Hepatocyte (in vitro differentiated cells): ENCODE measurements at regions not wholly inside any gene's neighbourhood (a gene's known extent, or its start where the extent isn't known, plus 50 kb on each side); places are given as distances from the start of the nearest gene placed in this dataset.
"Not testable (repeated sequence)": the region's sequence is repeated elsewhere in the genome, so short reads cannot be mapped to it uniquely, and the experiment has no call there.

Source experiments
- DNase-seq: peaks from one replicate; pipeline ENCODE4 v3.0.0-alpha.2; 2016; ENCODE audit warnings: low spot score
- H2AFZ ChIP-seq: fragments of 200-600 bp; sonication (generic); 2 replicates; pipeline ENCODE4 v1.6.0; 2016; ENCODE audit warnings: antibody characterized with exemption, mild to moderate bottlenecking
- H3K27ac ChIP-seq: fragments of 200-600 bp; sonication (generic); 2 replicates; pipeline ENCODE4 v1.5.1; 2016; ENCODE audit warnings: mild to moderate bottlenecking
- H3K27me3 ChIP-seq: fragments of 200-600 bp; sonication (generic); 2 replicates; pipeline ENCODE4 v1.6.1; 2016
- H3K36me3 ChIP-seq: fragments of 200-600 bp; sonication (generic); replicated peaks from 2 replicates; pipeline ENCODE4 v1.5.1; 2016; ENCODE audit warnings: low read depth; ENCODE audit not compliant: insufficient read depth
- H3K4me1 ChIP-seq: fragments of 200-600 bp; sonication (generic); 2 replicates; pipeline ENCODE4 v1.5.1; 2016; ENCODE audit warnings: mild to moderate bottlenecking, moderate library complexity; ENCODE audit not compliant: insufficient read depth
- H3K4me2 ChIP-seq: fragments of 200-600 bp; sonication (generic); 2 replicates; pipeline ENCODE4 v1.6.0; 2016
- H3K4me3 ChIP-seq: fragments of 200-600 bp; sonication (generic); 2 replicates; pipeline ENCODE4 v1.5.1; 2016; ENCODE audit warnings: mild to moderate bottlenecking
- H3K79me2 ChIP-seq: fragments of 200-600 bp; sonication (generic); 2 replicates; pipeline ENCODE4 v1.6.0; 2017; ENCODE audit warnings: mild to moderate bottlenecking
- H3K9me2 ChIP-seq: fragments of 200-600 bp; sonication (generic); replicated peaks from 2 replicates; pipeline ENCODE4 v1.6.0; 2017; ENCODE audit warnings: mild to moderate bottlenecking; ENCODE audit not compliant: insufficient read depth
- H3K9me3 ChIP-seq: fragments of 200-600 bp; sonication (generic); 2 replicates; pipeline ENCODE4 v1.5.1; 2016; ENCODE audit warnings: low read depth, mild to moderate bottlenecking
- H4K20me1 ChIP-seq: fragments of 200-600 bp; sonication (generic); 2 replicates; pipeline ENCODE4 v1.6.0; 2016; ENCODE audit warnings: mild to moderate bottlenecking; ENCODE audit not compliant: insufficient read depth, poor library complexity, severe bottlenecking
- EZH2 ChIP-seq: fragments of 200-600 bp; sonication (generic); IDR thresholded peaks from 2 replicates; pipeline ENCODE4 v1.6.1; 2016; ENCODE audit warnings: antibody characterized with exemption, mild to moderate bottlenecking, borderline replicate concordance
- EZH2phosphoT487 ChIP-seq: fragments of 200-600 bp; sonication (generic); IDR thresholded peaks from one replicate; pipeline ENCODE4 v1.6.1; 2018; ENCODE audit warnings: antibody characterized with exemption, mild to moderate bottlenecking, low read depth, moderate library complexity; ENCODE audit not compliant: unreplicated experiment, severe bottlenecking
- WGBS: methylation state at CpG from one replicate; pipeline ENCODE4 v1.1.6; 2016; ENCODE audit warnings: low lambda C conversion rate; ENCODE audit errors: missing lambda C conversion rate; 5-methylcytosine and 5-hydroxymethylcytosine counted together
- TF ChIP-seq, protein P1 (sequence below): fragments of 200-600 bp; sonication (generic); IDR thresholded peaks from 2 replicates; pipeline ENCODE4 v1.5.1; 2016; ENCODE audit warnings: antibody characterized with exemption, mild to moderate bottlenecking; ENCODE audit not compliant: poor library complexity

DNA sequence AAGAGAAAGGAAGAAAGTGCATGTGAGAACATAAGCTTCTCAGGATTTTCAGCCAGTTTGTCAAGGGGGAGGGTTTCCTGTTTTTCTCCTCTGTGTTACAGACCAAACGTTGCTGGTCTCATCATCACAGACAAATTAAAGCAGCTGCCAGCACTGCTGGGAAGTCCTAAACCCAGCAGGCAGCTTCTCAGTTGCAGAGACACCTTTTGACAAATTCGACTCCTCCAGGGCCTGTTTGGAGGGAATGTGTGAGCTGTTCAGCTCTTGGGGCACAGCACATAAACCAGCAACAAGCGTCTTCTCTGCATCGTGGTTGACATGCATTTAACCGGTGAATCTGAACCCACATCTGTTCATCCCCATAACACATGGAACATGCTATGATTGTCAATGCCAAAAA, 454.6 kb upstream of the RUNX1 start:
- DNase-seq, result no peak
- Histone ChIP-seq H3K27ac (no peak overlapping the region), H3K4me2 (no peak overlapping the region)

DNA sequence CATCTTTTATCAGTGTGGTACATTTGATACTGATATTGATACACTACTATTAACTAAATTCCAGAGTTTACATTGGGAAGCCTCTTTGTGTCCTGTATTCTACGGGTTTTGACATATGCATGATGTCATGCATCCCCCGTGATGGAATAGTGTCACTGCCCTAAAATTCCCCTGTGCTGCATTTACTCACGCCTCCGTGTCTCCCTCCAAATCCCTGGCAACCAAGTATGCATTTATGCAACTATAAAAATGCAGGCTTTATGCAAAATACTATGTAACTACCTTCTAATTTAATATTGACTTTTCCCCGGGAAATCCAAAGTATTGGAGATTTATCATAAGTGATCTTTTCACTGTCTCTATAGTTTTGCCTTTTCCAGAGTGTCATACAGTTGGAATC, 453.7 kb upstream of the RUNX1 start:
- H2AFZ ChIP-seq, result no peak overlapping the region
- no peak for DNase-seq
- H3K9me2 ChIP-seq, result no peaks in the 10 kb centered on the region
- no peaks in the 10 kb centered on the region for H4K20me1 ChIP-seq
- H3K4me1 ChIP-seq, result peaks cover 9% of the 10 kb centered on the region
- H3K36me3 ChIP-seq, result no peaks in the 10 kb centered on the region
- no peaks in the 10 kb centered on the region for H3K79me2 ChIP-seq
- H3K4me3 ChIP-seq, result no peak overlapping the region
- no peak overlapping the region for H3K27ac ChIP-seq
- TF ChIP-seq EZH2 (no peak), EZH2phosphoT487 (no peak)
- TF ChIP-seq, protein P1, sequence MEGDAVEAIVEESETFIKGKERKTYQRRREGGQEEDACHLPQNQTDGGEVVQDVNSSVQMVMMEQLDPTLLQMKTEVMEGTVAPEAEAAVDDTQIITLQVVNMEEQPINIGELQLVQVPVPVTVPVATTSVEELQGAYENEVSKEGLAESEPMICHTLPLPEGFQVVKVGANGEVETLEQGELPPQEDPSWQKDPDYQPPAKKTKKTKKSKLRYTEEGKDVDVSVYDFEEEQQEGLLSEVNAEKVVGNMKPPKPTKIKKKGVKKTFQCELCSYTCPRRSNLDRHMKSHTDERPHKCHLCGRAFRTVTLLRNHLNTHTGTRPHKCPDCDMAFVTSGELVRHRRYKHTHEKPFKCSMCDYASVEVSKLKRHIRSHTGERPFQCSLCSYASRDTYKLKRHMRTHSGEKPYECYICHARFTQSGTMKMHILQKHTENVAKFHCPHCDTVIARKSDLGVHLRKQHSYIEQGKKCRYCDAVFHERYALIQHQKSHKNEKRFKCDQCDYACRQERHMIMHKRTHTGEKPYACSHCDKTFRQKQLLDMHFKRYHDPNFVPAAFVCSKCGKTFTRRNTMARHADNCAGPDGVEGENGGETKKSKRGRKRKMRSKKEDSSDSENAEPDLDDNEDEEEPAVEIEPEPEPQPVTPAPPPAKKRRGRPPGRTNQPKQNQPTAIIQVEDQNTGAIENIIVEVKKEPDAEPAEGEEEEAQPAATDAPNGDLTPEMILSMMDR, result no peak
- H3K4me2 ChIP-seq, result no peak overlapping the region
- no peaks in the 10 kb centered on the region for H3K9me3 ChIP-seq
- H3K27me3 ChIP-seq, result no peaks in the 10 kb centered on the region
- WGBS, result 39% methylated on average over 5 of the region's 5 CpGs

More for the DNA sequence above, 454.6 kb upstream of the RUNX1 start:
- Histone ChIP-seq H3K4me1 (peaks cover 9% of the 10 kb centered on the region), H3K9me3 (no peaks in the 10 kb centered on the region), H2AFZ (no peak overlapping the region), H3K27me3 (no peaks in the 10 kb centered on the region), H3K36me3 (no peaks in the 10 kb centered on the region), H3K4me3 (no peak overlapping the region), H3K9me2 (no peaks in the 10 kb centered on the region), H3K79me2 (no peaks in the 10 kb centered on the region), H4K20me1 (no peaks in the 10 kb centered on the region)
- WGBS, result 33% methylated on average over 5 of the region's 5 CpGs
- TF ChIP-seq EZH2 (no peak), EZH2phosphoT487 (no peak)
- TF ChIP-seq, protein P1, result no peak

DNA sequence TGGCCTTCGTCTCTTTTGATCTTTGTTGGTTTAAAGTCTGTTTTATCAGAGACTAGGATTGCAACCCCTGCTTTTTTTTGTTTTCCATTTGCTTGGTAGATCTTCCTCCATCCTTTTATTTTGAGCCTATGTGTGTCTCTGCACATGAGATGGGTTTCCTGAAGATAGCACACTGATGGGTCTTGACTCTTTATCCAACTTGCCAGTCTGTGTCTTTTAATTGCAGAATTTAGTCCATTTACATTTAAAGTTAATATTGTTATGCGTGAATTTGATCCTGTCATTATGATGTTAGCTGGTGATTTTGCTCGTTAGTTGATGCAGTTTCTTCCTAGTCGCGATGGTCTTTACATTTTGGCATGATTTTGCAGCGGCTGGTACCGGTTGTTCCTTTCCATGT, 448.4 kb upstream of the RUNX1 start:
- H3K4me3 ChIP-seq, DNase-seq, H3K4me2 ChIP-seq, H3K36me3 ChIP-seq, H3K27me3 ChIP-seq, H3K4me1 ChIP-seq, H4K20me1 ChIP-seq, H3K79me2 ChIP-seq, H3K9me3 ChIP-seq, H3K9me2 ChIP-seq, H2AFZ ChIP-seq, H3K27ac ChIP-seq: not testable (repeated sequence)
- 78% methylated on average over 5 of the region's 7 CpGs for WGBS

DNA sequence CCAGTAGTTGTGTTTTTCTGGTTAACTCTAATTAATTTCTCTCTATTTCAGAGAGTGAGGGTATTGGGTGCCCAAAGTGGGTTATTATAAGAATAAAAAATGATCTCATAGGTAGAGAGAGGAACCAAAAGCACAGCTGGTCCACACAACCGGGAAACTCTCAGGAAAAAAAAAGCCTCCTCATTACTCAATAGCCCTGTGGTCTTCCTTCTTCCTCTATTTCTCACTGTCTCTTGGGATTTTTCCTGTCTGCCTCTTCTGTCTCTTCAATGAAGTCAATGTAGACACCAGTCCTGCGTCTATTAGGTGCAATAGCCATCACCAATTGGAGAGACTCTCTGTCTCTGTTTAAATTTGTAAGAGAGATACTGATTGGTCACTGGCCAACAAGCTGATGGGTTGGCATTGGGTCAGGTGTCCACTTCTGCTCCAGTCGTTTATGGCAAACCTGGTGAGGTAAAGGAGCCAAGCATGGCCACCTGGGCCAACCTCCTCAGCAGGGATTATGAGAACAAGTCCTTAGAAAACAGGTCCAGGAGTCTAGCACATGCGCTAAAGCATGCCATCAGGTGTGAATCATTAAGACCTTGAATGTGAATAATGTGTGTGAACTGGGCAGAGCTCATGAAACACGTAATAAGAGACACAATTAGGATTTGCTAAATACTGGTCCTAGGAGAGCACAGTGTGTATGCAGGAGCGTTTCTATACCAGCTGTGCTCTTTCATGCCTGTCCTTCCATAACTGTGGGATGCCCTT, 443.0 kb upstream of the RUNX1 start:
- no peaks in the 10 kb centered on the region for H3K27me3 ChIP-seq
- no peaks in the 10 kb centered on the region for H3K36me3 ChIP-seq
- no peak for TF ChIP-seq EZH2
- TF ChIP-seq, protein P1, result no peak
- no peak for TF ChIP-seq EZH2phosphoT487
- no peaks in the 10 kb centered on the region for H3K79me2 ChIP-seq
- no peaks in the 10 kb centered on the region for H4K20me1 ChIP-seq
- no peak for DNase-seq
- 91% methylated on average over 6 of the region's 6 CpGs for WGBS
- H3K9me3 ChIP-seq, result no peaks in the 10 kb centered on the region
- no peaks in the 10 kb centered on the region for H3K9me2 ChIP-seq
- no peak overlapping the region for H3K27ac ChIP-seq
- H3K4me1 ChIP-seq, result no peaks in the 10 kb centered on the region
- no peak overlapping the region for H2AFZ ChIP-seq
- no peak overlapping the region for H3K4me2 ChIP-seq
- H3K4me3 ChIP-seq, result no peak overlapping the region
